ENCODE measurements at regions not wholly inside any gene's neighbourhood (a gene's known extent, or its start where the extent isn't known, plus 50 kb on each side); places are given as distances from the start of the nearest gene placed in this dataset.
"Not testable (repeated sequence)": the region's sequence is repeated elsewhere in the genome, so short reads cannot be mapped to it uniquely, and the experiment has no call there.

GRCh38 chr15:69573278-69573677, 120.7 kb downstream of the RPLP1 start:
- H3K27ac ChIP-seq, H3K4me3 ChIP-seq: not testable (repeated sequence)

- Histone ChIP-seq H3K27ac (no peak overlapping the region), H3K4me3 (no peak overlapping the region)
These were observed 121.3 kb downstream of the RPLP1 start for GRCh38 chr15:69573815-69574475.

- Histone ChIP-seq H3K27ac (no peak overlapping the region), H3K4me3 (no peak overlapping the region)
These were observed 121.9 kb downstream of the RPLP1 start for GRCh38 chr15:69574506-69574905.

DNA sequence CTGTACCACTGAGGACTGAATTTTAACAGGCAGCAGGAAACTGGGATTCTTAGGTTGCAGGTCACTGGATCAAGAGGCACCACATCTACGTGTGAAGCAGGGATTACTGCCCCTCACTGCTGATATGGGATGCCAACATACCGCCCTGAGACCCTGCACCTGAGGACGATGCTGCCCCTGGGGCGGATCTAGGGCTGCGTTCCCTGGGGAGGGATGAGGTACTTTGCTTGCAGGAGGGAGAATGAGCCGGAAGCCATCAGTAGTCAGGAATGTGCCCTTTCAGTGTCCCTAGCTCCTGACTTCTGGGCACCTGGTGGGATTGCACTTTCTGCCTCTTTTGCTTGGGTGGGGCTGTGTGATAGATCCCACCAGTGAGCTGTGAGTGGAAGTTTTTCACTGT, 122.8 kb downstream of the RPLP1 start:
- no peak overlapping the region for H3K4me3 ChIP-seq
- H3K27ac ChIP-seq: no peak overlapping the region

GRCh38 chr15:69576035-69576526, 123.5 kb downstream of the RPLP1 start:
- no peak overlapping the region for H3K27ac ChIP-seq
- H3K4me3 ChIP-seq: no peak overlapping the region

DNA sequence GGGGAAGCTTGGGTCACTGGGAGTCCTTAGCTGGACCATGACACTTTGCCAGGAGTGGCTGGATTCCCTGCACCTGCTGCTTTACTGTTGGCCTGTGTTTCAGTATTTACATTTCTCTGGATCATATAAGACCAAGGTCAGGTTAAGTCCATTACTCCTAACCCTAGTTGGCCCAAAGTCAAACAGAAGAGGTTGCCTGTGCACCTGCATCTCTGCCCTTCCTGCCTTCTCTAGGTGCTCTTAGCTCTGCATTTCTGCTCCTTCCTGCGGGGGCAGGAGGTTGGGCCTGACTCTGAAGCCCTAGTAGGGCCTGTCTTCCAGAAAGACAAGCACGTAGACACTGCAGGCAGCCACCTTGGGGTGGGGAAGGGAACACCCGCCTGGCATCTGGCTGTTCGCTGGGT, 124.3 kb downstream of the RPLP1 start:
- Histone ChIP-seq H3K27ac (no peak overlapping the region), H3K4me3 (no peak overlapping the region)

DNA sequence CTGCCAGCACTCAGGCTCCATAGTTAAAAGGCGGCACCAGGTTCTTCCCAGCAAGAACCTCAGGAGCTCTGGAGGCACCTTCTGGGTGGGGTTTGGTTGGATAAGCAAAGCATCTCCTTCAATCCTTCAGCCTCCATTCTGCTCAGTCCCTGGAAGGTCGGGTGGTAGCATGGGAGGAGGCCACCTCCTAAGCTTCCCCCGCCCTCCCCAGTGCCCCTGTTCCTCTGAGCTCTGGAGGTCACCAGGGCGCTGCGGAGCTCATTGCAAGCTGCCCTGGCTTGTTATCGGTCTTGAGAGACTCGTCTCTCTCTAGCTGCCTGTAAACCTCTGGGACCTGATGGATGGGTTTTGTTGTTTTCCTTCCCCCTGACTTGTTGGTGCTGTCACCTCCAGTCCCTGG, 124.8 kb downstream of the RPLP1 start:
- no peak overlapping the region for H3K27ac ChIP-seq
- no peak overlapping the region for H3K4me3 ChIP-seq

- no peak overlapping the region for H3K4me3 ChIP-seq
These were observed 125.6 kb downstream of the RPLP1 start for GRCh38 chr15:69578252-69578651.

GRCh38 chr15:69578787-69579583, 126.4 kb downstream of the RPLP1 start:
- no peak overlapping the region for H3K27ac ChIP-seq
- no peak overlapping the region for H3K4me3 ChIP-seq

More at GRCh38 chr15:69578252-69578651, 125.6 kb downstream of the RPLP1 start:
- no peak overlapping the region for H3K27ac ChIP-seq

DNA sequence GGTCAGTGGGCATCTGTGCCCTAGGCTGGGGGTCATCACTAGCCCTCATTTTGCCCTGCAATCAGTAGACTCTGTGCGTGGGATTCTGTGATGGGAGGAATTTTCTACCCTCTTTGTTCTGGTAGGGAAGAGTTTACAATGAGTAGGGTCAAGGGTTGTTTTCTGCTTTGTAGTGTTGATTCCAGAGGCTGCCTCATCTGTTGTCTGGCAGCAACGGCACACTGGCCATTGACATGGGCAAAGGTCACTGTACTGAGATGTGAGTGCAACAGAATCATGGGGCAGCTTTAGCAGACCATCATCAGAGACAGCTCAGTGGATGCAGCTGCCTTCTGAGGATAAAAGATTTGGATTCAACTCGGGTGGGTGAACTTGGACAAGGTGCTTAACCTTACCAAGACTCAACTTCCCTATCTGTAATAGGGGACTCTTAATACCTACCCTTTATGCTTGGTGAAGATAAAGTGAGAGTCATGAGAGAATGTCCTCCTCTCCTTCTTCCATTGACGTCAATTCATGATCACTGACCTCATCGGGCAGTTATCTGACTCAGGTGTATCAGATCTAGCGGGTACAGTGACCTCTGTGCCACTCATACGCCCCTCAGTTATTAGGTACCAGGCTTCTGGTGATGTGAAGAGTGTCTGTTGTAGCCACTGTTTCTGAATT, 127.5 kb downstream of the RPLP1 start:
- no peak overlapping the region for H3K4me3 ChIP-seq
- H3K27ac ChIP-seq: no peak overlapping the region

DNA sequence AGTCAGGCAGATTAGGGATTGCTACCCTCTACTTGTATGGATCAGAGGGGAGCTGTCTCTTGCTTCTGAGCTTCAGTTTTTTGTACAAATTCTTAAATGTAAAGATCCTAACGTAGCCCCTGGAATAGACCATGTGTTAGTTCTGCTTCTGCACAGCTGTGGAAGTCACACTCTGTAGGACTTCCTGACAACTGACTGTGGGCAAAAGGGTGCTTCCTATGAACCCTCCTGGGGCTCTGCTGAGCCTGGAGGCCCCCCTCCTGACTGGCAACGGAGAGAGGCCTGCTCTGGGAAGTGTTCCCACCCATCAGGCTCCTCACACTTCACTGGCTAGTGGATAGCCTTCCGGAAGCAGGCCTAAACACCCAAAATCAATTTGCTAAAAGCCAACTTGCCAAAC, 131.0 kb downstream of the RPLP1 start:
- Histone ChIP-seq H3K27ac (no peak overlapping the region), H3K4me3 (no peak overlapping the region)

- H3K27ac ChIP-seq: no peak overlapping the region
These were observed 133.3 kb downstream of the RPLP1 start for GRCh38 chr15:69585937-69586336.

DNA sequence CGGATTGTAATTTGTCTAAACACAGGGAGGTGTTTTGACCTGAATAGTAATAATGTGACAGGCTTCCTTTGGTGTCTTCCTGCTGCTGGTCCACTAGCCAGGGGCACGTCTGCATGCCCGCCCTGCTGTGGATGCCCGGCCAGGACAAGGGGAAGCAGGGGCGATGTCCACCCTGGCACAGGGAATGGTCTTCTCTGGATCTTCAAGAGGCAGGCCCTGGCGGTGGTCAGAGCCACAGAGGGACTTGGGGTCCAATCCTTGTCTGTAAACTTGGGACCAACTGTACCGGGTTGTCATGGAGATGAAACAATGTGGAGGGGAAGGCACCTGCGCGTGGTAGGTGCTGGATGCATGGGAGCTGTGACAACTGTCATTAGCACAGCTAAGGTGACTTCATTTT, 134.1 kb downstream of the RPLP1 start:
- H3K27ac ChIP-seq: no peak overlapping the region
- H3K4me3 ChIP-seq: no peak overlapping the region

More at GRCh38 chr15:69585937-69586336, 133.3 kb downstream of the RPLP1 start:
- H3K4me3 ChIP-seq: no peak overlapping the region

GRCh38 chr15:69587723-69588426, 135.3 kb downstream of the RPLP1 start:
- H3K4me3 ChIP-seq: no peak overlapping the region
- no peak overlapping the region for H3K27ac ChIP-seq

GRCh38 chr15:69590201-69590710, 137.6 kb downstream of the RPLP1 start:
- Histone ChIP-seq H3K27ac (no peak overlapping the region), H3K4me3 (no peak overlapping the region)

GRCh38 chr15:69590932-69591524, 138.4 kb downstream of the RPLP1 start:
- H3K27ac ChIP-seq: no peak overlapping the region
- H3K4me3 ChIP-seq: no peak overlapping the region

DNA sequence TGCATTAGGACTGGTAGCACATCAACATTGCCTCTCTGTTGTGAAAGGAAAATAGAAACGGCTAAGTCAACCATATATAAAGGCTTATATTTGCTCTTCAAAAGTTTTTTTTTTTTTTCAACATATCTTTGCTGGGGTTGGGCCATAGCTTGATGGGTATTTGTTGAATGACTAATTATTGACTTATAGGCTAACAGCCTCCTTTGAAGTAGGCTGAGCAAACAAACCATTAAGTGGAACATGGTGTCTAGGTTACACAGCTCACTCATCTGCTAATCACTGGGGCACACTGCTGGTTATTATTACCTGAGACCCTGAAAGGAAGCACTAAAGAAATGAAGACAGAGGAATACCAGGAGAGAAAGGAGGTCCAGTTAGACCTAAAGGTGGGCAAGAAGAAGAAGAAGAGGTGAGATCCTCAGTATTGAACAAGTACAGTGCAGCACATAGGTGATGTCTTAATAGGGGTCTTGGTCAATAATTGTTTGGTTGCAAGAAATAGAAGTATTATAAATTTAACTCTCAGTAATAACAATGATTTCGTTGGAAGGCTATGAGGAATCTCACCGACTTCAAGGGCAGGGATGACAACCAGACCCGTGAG, 139.4 kb downstream of the RPLP1 start:
- Histone ChIP-seq H3K27ac (no peak overlapping the region), H3K4me3 (no peak overlapping the region)

- H3K4me3 ChIP-seq: no peak overlapping the region
- H3K27ac ChIP-seq: no peak overlapping the region
These were observed 140.3 kb downstream of the RPLP1 start for GRCh38 chr15:69592954-69593353.

- Histone ChIP-seq H3K27ac (no peak overlapping the region), H3K4me3 (no peak overlapping the region)
These were observed 140.9 kb downstream of the RPLP1 start for GRCh38 chr15:69593488-69593887.

Measured in skin epidermis (tissue), 12 donors.